HG02981 (cell line): ENCODE measurements at regions not wholly inside any gene's neighbourhood (a gene's known extent, or its start where the extent isn't known, plus 50 kb on each side); places are given as distances from the start of the nearest gene placed in this dataset.

Experiments used
- ATAC-seq: cut with Tn5 transposase; IDR thresholded peaks from one replicate; pipeline ENCODE4 v1.9.1; 2021; ENCODE audit warnings: mild to moderate bottlenecking, moderate library complexity; ENCODE audit not compliant: unreplicated experiment

DNA sequence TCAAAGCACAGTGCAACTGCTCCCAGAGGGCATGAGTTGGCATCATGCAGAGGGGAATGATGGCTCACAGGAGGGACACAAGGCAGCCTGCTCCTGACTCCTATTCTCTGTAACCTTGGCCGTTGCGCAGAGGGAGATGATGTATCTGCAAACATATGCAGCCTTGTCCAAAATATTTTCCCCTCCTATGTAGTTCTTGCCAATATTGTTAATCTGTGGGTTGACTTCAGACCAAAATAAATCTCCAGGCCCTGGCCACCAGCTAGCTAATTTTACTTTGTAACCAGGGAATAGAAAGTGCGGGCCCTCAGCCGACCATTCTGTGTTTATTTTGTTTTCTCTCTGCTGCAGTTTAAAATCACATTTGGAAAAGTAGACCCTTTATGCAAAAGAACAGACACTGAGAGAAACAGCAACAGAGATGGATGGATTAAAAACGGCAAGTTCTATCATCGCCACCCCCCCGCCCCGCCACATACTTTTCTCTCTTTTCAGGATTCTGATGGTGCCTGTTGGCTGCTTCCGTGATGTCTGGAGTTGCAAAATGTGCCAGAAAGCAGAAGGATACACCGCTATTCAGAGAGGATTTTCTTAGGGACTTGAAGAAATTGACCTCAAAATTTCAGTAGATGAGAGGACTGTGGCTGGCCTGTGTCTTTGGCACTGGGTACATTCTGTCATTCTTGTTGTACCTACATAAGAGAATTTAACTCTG, 185.3 kb upstream of the BCOR start:
- ATAC-seq: no peak

DNA sequence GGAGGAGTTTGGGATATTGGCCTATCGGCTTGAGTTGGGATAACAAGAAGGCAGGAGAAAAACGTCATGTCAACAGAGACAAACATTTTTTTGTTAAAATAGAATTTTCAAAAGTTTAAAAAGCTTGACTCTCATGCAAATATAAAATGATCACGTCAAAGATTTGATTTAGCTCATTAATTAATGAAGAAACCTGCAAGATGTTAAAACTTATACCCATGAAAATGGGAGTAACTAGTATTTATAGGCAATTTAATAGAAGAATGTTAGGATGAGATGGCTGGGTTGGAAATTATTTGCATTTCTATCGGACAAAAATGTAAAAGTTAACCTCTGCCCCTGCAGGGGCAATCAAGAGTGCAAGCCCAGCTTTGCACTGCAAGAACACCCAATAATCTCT, 184.6 kb upstream of the BCOR start:
- no peak for ATAC-seq

DNA sequence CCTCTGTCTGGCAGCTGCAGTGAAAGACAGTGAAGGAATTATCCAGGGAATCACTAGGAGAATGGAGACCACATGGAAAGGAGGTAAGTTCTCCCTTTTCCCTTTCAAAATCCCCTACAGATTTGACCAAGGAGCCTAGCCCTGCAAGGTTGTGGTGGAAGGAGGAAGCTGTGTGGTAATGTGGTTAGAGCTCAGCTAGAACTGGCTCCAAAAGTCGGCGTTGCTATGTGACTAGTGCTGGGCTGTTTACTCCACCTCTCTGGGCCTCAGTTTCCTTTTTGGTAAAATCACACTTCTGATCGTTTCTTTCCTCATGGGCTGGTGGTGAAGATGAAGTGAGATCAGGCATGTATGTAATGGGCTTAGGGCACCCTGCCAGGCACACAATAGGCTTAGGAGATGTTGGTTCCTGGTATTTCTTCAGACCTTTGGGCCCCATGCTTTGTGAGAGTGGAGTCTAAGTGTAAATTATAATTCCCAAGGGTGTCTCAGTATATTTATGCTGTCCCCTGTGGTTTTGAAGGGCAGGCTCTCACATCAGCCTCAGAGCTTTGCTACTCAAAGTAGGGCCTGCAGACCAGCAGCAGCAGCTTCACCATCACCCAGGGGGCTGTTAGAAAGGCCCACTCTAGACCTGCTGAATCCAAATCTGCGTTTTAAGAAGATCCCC, 183.7 kb upstream of the BCOR start:
- no peak for ATAC-seq

DNA sequence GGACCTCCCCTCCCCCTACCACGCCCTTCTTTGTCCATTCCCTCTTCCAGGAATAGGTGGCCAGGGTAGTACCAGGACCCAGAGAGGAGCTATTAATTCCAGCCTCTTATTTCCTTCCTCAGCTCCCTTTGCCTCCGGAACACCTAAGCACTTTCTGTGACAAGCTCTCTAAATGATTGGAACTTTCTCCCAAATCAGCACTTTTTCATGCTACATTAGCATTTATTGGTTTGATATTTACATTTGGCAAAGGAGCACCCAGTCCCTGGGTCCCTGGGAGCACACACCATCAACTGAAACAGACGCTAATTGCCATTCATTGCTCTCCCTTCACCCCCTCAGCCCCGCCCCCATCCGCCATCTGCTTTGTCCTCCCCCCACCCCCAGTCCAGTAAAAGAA, 182.0 kb upstream of the BCOR start:
- no peak for ATAC-seq

DNA sequence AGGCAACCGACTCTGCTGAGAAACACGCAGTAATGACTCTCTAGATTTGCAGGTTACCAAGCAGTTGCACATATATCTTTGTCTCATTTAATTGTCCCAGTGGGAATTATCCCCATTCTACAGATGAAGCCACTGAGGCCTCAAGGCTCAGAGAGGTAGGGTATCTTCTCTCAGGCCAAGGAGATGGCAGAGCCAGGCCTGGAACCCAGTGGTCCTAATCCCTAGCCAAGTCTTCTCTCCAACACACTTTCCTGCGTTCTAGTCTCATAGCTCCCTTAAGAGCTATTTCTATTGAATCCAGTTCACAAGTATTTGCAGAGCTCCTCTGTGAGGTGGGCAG, 181.3 kb upstream of the BCOR start:
- no peak for ATAC-seq

DNA sequence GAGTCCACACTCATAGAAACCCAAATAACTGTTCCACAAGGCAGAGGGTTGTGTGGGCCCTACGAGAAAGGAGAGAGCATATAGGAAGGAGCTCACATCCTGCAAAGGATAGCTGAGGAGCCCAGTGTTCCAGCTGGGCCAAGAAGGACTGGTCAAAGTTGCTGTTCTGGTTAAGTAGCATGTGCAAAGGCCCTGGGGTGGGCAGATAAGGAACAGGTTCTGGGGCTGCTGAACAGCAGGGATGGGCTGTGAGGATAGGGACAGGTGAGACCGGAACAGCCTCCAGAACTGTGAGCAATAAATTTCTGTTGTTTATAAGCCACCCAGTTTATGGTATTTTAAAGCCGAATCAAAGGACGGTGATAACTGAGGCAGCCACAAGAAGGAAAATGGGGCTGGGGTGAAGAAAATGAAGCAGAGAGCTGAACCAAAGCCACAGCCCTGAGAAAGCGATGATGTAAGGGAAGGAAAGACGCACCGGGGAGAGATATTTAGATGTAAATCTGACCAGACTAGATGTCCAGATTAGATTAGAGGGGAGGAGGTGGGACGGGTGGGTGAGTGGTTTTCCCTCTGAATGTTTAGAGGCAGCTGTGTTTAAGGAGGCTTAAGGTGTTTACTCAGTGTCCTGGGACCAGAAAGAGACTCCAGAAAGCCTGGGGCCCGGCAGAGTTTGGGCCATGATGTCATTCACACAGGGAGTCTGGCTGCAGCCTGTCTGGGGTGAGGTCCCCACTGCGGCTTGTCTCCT, 180.8 kb upstream of the BCOR start:
- ATAC-seq: no peak

DNA sequence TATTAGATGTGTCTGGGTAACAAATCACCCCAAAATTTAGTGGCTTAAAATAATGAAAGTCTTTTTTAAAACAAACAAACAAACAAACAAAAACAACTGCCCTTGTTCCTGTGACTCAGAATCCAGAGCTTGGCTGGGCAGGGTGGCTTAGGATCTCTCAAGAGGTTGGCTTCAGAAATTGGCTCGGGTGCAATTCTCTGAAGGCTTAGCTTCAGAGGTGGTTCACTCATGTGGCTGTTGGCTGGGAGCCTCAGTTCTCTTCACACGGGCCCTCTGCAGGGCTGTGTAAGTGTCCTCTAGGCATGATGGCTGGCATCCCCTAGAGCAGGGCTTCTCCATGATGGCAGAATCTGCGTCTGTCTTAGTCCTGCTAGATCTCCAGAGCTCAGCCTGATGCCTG, 179.9 kb upstream of the BCOR start:
- no peak for ATAC-seq

DNA sequence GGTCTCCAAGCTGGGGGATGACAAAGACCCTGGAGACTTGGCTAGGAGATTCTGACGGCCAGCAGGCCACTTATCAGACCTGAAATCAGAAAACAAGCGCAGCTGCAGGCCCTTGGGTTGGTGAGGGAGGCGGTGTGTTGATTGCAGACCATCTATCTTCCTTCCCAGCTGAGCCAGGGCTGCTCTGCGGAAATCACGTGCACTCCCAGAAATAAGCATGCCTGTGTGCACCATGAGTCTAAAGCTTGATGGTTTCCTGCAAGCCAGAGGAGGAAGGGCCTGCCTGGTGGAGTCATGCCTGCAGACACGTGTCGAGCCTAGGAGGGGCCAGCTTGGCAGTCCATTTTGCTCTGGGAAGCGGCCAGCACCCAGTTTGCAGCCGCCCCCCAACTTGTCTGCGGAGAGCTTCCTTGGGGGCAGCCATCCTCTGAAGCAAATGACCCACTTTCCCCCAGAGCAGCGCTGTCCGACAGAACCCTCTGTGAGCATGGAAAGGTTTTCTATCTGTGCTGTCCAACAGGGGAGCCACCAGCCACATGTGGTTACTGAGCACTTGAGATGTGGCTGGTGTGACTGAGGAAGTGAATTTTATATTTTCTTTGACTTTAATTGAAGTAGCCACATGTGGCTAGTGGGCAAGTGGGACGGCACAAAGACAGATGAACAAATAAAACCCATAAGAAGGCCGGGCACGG, 175.7 kb upstream of the BCOR start:
- ATAC-seq: no peak

DNA sequence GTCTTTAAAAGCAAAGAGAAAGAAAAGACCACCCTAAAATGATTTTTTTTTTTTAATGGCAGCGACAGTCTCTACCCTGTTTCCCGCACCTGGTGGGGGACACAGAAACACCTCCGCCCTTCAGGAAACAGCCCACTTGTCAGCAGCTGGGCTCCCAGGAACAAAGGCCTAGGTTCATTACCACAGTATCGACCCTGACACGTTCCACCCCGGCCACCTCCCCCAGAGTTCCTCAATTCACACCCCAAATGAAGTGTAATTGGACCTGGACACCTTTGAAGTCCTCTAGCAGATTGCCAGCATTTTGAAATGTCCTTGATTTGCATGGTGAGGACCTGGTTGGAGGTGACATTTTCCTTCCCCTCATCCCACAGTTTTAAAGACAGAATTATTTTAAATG, 175.0 kb upstream of the BCOR start:
- ATAC-seq: no peak

DNA sequence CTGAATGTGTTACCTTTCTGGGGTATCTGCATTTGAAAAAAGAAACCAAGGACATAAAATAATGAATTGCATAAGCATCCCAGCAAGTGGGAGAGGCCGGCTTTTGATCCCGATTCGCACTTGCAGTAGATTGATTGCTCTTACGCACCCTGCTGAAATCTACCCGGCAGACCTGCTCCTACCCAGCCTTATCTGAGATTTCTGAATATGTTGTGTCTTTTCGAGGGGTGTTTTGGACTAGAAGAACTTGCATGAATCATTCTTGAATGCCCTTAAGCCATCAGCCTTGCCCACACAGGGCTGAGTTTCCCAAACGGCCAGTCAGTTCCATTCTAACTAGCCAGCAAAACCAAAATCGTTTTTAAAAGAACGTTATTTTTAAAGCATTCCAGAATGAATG, 174.4 kb upstream of the BCOR start:
- ATAC-seq: no peak

DNA sequence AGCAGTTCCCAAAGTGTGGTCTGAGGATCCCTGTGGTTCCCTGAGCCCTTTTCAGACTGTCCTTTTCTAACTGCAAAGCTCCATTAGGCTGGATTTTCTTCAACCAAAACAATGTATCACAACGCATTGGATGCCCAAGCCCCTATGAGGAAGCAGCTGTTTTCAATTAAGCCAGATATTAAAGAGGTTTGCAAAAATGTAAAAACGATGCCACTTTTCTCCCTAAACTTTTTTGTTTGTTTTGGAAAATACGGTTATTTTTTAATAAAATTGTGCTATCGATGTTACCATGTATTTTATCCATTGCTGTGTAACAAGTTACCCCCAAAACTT, 170.4 kb upstream of the BCOR start:
- ATAC-seq: no peak

DNA sequence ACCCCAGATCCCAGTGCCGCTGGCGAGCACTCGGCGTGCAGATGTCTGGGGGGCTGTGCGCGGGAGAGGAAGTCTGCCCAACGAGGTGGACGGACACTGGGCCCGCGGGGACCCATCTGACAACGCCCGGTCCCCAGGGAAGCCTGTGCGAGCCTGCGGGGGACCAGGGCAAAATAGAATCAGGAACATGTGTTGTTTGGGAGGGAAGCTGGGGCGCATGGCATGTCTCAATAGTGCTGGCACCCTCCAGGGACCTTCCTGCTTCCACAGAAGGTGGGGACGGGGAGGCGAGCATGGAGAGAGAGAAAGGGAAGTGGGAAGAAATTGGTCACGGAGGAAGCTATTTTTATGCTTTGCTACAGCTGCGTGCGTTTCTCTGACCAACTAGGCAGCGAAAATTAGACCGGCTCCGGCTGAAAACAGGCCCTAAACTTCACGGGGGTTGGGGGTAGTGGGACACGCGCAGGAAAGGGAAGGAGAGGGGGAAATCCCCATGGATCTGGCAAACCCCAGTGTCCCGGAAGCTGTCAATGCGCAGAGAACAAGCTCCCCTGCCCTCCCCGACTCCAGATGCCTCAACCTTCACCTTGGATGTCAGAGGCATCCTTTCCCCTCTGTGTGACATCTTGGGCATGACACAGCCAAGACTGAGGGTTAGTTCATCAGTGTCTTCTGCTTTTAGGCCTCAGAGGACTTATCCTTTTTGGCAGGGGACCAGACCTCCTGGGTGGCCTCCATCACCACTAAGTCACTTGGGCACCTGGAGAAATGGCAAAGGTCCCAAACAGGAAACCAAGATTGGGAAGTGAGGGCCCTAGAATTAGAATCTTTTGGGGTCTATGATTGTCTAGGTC, 169.8 kb upstream of the BCOR start:
- no peak for ATAC-seq

DNA sequence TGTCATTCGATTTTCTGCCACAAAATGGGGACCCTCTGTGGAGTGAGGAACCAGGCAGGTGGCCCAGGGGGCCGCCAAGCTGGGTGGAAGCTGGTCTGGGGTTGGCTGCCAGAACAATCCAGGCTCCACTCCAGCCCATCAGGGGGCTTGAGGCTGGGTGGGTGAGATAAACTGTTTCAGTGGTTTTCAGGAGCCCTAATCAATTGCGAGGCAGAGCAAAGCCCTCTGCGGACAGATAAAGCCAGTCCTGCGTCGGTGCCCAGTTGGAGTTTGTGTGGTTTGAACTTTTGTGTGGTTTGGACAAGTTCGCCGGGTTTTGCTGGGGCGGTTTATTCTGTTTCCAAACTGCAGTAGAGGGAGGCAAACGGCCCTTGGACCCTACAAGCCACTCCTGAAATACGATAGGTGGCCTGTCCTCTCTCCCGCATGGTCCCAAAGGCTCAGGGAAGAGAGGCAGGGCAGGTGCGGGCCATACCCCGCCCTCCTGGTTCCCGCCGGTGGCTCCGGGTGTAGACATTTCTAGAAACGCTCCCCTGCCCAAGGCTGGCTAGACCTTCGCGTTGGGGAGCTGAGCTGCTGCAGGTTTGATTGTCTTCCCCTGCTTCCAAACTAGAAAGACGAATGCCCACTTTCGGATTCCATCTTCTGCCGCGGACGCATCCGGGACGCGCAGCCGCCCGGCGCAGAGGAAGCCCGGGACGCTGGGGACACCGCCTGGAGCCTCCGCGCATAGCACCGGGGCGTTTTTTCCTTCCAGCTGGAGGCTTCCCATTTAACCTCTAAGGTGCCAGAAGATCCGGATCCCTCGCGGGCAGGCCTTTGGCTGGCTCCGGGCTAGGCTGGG, 169.0 kb upstream of the BCOR start:
- no peak for ATAC-seq

DNA sequence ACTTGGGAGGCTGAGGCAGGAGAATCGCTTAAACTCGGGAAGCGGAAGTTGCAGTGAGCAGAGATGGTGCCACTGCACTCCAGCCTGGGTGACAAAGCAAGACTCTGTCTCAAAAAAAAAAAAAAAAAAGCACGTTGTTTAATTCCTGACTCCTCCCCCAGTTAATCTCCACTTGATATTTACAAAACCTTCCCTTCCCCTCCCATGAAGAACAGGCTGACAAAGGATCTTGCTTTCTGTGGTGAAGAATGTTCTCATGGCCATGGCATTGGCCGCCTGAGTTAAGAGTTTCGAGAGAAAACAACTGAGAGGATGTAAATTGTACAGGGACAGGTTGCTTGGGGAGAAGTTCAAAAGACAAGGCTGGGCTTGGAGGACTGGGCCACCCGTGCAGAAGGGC, 168.2 kb upstream of the BCOR start:
- no peak for ATAC-seq

DNA sequence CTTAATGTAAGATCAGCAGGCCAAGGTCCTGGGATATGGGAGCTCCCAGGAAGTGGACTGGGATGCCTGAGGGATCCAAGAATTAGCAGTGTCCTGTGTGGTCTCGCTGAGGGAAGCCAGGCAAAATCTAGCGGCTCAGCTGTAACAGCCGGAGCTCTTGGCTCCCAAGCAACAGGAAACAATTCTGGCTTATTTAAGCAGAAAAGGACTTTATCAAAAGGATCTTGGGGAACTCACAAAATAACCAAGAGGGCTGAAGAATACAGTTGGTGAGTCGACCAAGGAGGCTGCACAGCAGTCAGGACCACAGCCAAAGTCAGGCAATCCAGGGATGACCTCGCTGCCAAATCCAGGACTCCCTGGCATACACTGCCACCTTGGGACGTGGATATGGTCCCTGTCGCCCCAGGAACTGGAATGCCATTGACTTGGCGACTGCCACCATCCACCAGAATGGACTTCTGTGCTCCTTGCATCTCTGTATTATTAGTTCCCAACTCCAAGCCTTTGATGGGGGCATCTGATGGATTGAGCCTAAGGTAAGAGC, 165.3 kb upstream of the BCOR start:
- no peak for ATAC-seq

DNA sequence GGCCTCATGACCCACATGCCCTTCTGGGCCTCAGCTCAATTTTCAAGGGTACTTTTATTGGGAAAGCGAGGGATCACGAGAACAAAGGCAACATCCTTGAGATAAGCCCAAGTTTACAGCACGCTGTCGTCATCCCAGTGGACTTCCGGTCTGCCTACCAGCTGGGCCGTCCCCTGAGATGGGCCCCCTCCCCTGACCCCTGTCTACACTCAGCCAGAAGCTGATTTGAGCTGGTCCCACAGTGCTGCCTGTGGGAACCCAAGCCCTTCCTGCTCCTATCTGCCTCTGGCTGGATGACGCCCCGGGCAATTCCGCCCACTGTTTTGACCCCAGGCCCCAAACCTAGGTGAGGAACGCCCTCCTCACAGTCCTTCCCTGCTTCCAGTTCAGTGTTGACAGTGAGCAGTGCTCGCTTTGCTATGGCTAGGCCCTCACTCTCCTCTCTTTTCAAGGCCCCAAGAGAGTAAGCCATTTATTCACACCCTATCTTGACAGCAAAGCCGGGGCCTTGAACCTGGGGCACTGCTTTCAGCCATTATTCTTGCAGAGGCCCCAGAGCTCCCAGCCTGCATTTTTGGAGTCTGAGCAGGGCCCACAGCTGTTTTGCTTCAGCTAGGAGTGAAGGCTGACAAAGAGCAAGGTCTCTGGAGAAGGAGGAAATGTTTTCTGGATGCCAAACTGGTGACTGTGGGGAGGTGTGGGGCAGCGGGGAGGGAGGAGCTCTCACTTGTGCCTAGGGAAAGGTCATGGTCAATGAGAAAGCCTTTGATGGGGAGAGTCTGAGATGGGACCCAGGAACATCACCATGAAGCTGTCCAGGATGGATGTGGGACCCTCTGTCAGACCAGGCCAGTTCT, 164.6 kb upstream of the BCOR start:
- ATAC-seq: no peak

DNA sequence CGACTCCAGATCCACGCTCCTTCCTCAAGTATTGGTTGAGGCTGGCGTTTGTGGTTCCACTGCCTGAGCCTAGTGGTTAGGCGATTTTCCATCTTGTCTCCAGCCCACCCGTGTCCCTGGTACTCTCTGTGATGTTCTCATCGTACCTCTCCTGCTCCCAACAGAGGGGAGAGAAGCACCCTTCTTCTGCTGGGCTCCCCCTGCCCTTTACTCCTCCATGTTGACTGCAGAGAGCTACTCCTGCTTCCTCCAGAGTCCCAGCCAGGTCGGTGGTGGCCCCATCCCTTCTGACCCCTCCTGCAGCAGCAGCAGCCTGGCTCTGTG, 164.0 kb upstream of the BCOR start:
- ATAC-seq: no peak

DNA sequence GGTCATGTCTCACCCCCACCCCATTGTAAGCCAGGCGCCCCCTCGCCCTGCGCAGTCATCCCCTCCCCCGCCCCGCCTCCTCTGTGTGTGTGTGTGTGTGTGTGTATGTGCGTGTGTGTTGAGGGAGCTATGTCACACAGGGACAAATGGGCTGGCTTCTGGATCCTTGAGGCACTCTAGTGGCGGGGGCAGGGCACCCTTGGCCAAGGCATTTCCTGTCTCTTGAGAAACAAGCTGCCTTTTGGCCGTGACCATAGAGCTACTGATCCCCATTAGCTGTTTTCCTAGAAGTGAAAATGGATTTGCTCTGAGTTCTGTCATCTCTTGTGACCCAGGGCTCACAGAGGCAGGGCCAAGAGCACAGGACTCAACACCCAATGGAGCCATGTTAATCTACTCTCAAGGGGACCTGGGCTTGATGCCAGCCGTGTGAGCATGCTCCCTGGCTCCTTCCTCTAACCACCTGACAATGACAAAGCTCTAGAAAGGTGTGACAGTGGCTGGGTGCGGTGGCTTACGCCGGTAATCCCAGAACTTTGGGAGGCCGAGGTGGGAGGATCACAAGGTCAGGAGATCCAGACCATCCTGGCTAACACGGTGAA, 162.5 kb upstream of the BCOR start:
- no peak for ATAC-seq

DNA sequence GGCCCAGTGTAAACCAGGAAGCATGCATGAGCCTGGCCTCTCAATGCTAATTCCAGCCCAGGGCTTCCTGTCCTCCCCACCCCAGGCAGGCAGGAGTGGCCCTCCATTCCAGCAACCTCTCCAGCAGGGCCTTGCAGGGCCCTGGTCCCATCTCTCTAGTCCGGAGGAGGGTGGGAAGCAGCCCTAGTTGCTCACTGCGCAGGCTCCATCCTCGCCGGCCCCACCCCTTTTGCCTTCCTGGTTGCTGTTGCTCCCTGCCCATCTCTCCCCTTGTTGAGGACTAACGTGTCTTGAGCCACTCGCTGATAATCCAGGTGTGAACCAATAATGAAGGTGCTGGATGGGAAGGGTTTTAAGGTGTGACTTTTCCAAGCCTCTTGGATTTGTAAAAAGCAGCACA, 161.2 kb upstream of the BCOR start:
- ATAC-seq: no peak
